Daoy (cell line): ENCODE measurements at regions not wholly inside any gene's neighbourhood (a gene's known extent, or its start where the extent isn't known, plus 50 kb on each side); places are given as distances from the start of the nearest gene placed in this dataset.

Source experiments
- DNase-seq: peaks from one replicate; pipeline ENCODE4 v3.0.0-alpha.2; 2015; ENCODE audit warnings: low read depth

DNA sequence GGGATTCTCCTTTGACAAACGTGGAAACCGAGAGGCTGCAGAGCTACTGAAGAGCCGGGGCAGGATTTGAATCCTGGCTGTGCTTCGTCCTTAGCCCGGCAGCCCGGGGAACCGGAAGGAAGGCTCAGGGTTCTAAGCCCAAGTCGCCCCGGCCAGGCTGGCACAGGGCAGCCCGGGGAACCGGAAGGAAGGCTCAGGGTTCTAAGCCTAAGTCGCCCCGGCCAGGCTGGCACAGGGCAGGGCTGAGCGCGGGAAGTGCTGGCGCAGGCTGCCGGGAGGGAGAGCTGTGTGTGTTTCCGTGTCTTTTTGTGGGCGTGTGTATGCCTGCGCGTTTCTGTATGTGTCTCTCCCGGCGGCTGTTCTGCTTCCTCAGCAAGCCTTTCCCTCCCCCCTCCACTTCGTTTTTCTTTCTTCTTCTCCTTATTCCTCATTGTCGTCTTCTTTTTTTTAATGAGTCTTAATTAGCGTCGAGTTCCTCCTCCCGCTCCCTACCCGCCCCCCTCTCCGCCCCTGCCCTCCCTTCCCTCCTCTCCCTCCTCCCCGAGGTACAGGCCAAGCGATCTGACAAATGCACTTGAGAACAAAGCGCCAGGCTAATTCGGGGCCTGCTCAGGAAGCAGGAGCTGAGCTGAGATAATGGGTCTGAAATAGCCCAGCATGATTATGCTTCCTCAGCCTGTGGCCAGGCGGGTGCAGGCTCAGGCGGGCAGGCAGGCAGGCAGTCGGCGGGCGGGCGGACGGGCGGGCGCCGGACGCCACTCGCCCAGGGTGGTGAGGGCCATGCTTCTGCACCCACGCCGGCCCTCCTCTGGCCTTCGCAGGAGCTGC, 65.9 kb downstream of the EFNB1 start:
- DNase-seq = peak; percentile 54

DNA sequence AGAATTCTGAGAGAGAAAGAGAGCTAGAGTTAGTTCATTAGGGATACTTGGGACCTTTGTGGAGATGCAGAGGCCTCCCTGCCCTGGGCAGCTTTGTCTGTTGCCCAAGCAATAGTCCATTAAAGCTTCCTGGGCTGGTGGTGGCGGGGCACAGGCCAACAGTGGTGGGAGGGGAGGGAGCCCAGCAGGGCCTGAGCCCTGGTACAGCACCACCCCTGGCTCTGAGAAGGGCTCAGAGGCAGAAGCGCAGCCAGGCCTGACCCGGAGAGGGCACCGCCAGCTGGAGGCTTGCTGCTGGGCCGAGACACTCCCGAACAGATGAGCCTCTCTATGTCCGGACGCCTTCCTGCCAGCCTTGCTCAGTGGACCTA, 65.3 kb downstream of the EFNB1 start:
- DNase-seq = no peak

DNA sequence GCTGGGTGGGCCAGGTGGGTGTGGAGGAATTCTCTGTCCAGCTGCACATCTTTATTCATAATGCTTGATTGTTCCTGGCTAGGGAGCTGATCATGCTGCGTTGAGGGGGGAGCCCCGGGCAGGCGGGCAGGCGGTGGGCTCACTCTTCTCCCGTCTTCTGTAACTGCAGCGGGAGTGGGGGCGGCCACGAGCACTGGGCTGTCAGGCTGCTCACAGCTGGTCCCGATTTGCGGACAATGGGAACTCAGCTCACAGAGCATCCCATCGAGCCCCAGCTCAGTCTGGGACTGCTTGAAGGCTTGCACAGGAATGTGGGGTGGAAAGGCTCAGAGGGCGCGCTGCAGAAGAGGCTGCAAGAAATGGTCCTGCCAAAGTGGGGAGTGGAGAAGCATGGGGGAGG, 63.8 kb downstream of the EFNB1 start:
- DNase-seq = no peak

DNA sequence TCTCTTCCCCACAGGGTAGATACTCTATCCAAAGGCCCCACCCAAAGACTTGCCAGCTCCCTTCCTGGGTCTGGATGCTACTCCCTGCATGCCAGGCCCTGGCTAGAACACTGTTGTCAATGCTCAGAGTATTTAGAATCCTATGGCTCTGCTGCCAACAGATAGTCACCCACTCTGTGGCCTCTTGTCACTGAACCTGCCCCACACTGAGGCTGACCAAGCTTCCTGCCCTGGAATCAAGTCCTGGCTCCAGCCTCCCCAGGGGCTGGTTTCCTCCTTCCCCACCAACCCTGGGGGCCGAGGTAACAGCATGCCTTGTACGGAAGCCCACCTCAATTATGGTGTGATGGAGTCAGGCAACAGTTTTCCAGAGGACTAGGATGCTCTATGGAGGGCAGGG, 63.3 kb downstream of the EFNB1 start:
- no peak for DNase-seq
